ENCODE measurements at regions not wholly inside any gene's neighbourhood (a gene's known extent, or its start where the extent isn't known, plus 50 kb on each side); places are given as distances from the start of the nearest gene placed in this dataset.

- TF ChIP-seq CTCF (IDR thresholded peaks at IDR 0.05; ENCODE audit: low read depth, low read length, poor library complexity, severe bottlenecking) (no peak), EZH2phosphoT487 (IDR thresholded peaks at IDR 0.05; ENCODE audit: borderline replicate concordance, low read length) (no peak)
These were observed 296.3 kb upstream of the ATXN7L3B start for GRCh38 chr12:74241341-74241740.

Measured in DOHH2 (cell line).